ENCODE measurements at regions not wholly inside any gene's neighbourhood (a gene's known extent, or its start where the extent isn't known, plus 50 kb on each side); places are given as distances from the start of the nearest gene placed in this dataset.

DNA sequence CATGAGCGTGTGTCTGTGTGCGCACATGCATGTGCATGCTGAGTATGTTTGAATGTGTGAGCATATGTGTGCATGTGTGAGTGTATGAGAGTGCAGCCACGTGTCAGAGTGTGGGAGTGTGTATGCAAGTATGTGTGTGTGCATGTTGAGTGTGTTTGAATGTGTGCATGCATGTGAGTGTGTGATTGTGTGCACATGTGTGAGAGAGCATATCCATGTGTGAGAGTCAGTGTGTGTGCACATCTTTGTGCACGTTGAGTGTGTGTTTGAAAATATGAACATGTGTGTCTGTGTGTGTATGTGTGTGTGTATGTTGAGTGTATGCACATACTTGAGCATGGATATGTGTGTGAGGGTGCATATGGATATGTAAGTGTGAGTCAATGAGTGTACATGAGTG is 730.8 kb downstream of the VRK1 start:
- Histone ChIP-seq H3K27me3 (replicated peaks; ENCODE audit: control insufficient read depth, insufficient read depth, low read length) (no peaks in the 10 kb centered on the region), H3K36me3 (ENCODE audit: control insufficient read depth, insufficient read depth, low read length) (no peaks in the 10 kb centered on the region), H3K4me3 (replicated peaks; ENCODE audit: low read depth, low read length) (no peak overlapping the region)
- TF ChIP-seq, protein P1, sequence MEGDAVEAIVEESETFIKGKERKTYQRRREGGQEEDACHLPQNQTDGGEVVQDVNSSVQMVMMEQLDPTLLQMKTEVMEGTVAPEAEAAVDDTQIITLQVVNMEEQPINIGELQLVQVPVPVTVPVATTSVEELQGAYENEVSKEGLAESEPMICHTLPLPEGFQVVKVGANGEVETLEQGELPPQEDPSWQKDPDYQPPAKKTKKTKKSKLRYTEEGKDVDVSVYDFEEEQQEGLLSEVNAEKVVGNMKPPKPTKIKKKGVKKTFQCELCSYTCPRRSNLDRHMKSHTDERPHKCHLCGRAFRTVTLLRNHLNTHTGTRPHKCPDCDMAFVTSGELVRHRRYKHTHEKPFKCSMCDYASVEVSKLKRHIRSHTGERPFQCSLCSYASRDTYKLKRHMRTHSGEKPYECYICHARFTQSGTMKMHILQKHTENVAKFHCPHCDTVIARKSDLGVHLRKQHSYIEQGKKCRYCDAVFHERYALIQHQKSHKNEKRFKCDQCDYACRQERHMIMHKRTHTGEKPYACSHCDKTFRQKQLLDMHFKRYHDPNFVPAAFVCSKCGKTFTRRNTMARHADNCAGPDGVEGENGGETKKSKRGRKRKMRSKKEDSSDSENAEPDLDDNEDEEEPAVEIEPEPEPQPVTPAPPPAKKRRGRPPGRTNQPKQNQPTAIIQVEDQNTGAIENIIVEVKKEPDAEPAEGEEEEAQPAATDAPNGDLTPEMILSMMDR (IDR thresholded peaks at IDR 0.05; ENCODE audit: insufficient read depth, low read length, poor library complexity, severe bottlenecking): no peak
- DNase-seq (ENCODE audit: extremely low read depth, insufficient read length): no peak

DNA sequence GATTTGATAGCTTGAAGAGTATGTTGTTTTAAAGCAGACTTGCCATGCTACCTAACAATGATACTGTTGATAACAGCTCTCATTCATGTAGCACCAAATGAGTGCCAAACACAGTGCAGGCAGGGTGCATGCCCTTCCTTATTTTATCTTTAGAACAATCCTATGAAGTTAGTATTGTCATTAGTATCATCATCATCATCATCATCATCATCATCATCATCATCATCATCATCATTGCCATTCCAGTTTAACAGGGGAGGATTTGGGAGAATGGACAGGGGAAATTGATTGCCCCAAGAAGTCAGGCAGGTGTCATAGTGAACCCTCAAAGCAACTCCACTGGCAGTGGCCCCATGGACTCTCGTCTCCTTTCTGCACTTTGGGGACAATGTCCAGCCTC is 734.9 kb downstream of the VRK1 start:
- TF ChIP-seq, protein P1 (IDR thresholded peaks at IDR 0.05; ENCODE audit: insufficient read depth, low read length, poor library complexity, severe bottlenecking): no peak
- H3K27me3 ChIP-seq (replicated peaks; ENCODE audit: control insufficient read depth, insufficient read depth, low read length): no peaks in the 10 kb centered on the region
- no peak for DNase-seq (ENCODE audit: extremely low read depth, insufficient read length)
- no peaks in the 10 kb centered on the region for H3K36me3 ChIP-seq (ENCODE audit: control insufficient read depth, insufficient read depth, low read length)
- H3K4me3 ChIP-seq (replicated peaks; ENCODE audit: low read depth, low read length): no peak overlapping the region

DNA sequence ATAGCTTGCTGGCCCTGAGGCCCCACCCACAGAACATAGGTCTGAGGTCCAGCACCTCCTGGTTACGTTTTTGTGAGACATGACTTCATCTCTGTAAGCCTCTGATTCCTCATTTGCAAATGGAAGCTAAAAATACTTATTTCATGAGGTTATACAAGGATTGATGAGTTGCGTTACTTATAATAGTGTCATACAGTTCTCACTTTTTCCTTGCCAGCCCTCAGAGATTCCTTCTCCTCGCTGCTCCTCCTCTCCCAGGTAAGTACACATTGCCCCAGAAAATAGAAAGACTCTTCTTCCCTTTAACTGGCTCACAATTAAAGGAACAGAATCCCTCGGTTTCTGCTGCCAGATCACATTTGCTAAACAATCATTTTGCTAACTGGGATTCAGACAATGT is 739.2 kb downstream of the VRK1 start:
- H3K27me3 ChIP-seq (replicated peaks; ENCODE audit: control insufficient read depth, insufficient read depth, low read length): no peaks in the 10 kb centered on the region
- TF ChIP-seq, protein P1 (IDR thresholded peaks at IDR 0.05; ENCODE audit: insufficient read depth, low read length, poor library complexity, severe bottlenecking): no peak
- H3K36me3 ChIP-seq (ENCODE audit: control insufficient read depth, insufficient read depth, low read length): no peaks in the 10 kb centered on the region
- DNase-seq (ENCODE audit: extremely low read depth, insufficient read length): no peak
- no peak overlapping the region for H3K4me3 ChIP-seq (replicated peaks; ENCODE audit: low read depth, low read length)

DNA sequence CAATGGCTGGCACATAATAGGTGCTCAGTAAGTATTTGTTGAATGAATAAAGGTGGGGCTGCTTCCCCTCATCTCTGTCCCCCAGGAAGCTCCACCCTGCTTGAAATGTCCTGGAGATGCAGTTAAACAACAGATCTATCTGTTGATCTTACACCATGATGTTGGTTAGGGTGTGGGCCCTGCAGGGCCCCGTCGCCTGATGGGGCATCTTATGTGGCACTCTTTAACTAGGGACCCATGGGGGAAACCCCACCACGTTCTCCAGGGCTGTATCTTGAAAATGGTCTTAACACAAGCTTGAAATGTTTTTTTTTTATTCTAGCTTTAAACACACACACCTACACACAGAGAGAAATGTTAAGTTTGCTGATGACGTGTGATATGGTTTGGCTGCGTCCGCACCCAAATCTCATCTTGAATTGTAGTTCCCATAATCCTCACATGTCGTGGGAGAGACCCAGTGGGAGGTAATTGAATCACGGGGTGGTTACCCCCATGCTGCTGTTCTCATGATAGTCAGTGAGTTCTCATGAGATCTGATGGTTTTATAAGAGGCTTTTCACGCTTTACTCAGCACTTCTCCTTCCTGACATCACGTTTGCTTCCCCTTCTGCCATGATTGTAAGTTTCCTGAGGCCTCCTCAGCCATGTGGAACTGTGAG is 741.7 kb downstream of the VRK1 start:
- no peak overlapping the region for H3K4me3 ChIP-seq (replicated peaks; ENCODE audit: low read depth, low read length)
- H3K36me3 ChIP-seq (ENCODE audit: control insufficient read depth, insufficient read depth, low read length): no peaks in the 10 kb centered on the region
- DNase-seq (ENCODE audit: extremely low read depth, insufficient read length): no peak
- TF ChIP-seq, protein P1 (IDR thresholded peaks at IDR 0.05; ENCODE audit: insufficient read depth, low read length, poor library complexity, severe bottlenecking): no peak
- no peaks in the 10 kb centered on the region; the same call in 1 of the 2 replicates for H3K27me3 ChIP-seq (replicated peaks; ENCODE audit: control insufficient read depth, insufficient read depth, low read length)

DNA sequence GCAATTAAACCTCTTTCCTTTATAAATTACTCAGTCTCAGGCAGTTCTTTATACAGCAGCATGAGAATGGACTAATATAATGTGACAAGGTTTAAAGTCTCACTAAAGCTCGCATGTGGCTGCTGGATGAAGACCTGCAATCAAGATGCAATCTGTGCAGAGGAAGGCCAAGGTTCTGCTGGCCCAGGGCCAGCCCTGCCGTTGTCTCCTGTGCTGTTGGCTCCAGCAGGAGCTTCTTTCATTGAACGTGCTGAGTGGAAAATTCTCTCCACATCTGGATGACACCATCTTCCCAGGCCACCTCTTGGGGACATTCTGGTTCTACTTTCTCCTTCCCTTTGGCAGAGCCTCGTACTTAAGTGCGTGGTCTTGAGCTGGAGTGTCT is 742.2 kb downstream of the VRK1 start:
- TF ChIP-seq, protein P1 (IDR thresholded peaks at IDR 0.05; ENCODE audit: insufficient read depth, low read length, poor library complexity, severe bottlenecking): no peak
- Histone ChIP-seq H3K4me3 (replicated peaks; ENCODE audit: low read depth, low read length) (no peak overlapping the region), H3K36me3 (ENCODE audit: control insufficient read depth, insufficient read depth, low read length) (no peaks in the 10 kb centered on the region), H3K27me3 (replicated peaks; ENCODE audit: control insufficient read depth, insufficient read depth, low read length) (no peaks in the 10 kb centered on the region; the same call in 1 of the 2 replicates)
- DNase-seq (ENCODE audit: extremely low read depth, insufficient read length): no peak

DNA sequence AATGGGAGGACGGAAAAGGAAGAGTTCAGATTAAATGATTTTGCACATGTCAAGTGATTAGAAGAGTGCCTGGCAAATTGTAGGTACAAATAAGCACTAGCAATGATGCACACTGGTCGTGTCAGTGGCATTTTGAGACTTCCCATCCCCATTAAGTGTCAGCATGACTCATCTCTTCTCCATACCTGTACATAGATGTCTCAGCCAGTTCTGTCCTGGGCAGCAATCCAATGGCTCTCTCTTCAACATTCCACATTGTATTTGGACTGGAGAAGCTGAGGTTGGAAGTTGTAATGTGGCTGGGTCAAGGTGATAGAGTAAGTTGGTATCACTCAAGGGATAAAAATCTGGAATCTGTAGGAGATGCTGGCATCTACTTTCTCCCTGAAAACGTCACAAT is 742.7 kb downstream of the VRK1 start:
- no peak for DNase-seq (ENCODE audit: extremely low read depth, insufficient read length)
- TF ChIP-seq, protein P1 (IDR thresholded peaks at IDR 0.05; ENCODE audit: insufficient read depth, low read length, poor library complexity, severe bottlenecking): no peak
- Histone ChIP-seq H3K27me3 (replicated peaks; ENCODE audit: control insufficient read depth, insufficient read depth, low read length) (no peaks in the 10 kb centered on the region; the same call in 1 of the 2 replicates), H3K4me3 (replicated peaks; ENCODE audit: low read depth, low read length) (no peak overlapping the region), H3K36me3 (ENCODE audit: control insufficient read depth, insufficient read depth, low read length) (no peaks in the 10 kb centered on the region)

All from GM06990 (cell line).